ENCODE measurements at regions not wholly inside any gene's neighbourhood (a gene's known extent, or its start where the extent isn't known, plus 50 kb on each side); places are given as distances from the start of the nearest gene placed in this dataset. TPM values are rescaled to one million over a fixed set of nuclear protein-coding genes. Genes with fewer than 3 reads are reported as not detected.

DNA sequence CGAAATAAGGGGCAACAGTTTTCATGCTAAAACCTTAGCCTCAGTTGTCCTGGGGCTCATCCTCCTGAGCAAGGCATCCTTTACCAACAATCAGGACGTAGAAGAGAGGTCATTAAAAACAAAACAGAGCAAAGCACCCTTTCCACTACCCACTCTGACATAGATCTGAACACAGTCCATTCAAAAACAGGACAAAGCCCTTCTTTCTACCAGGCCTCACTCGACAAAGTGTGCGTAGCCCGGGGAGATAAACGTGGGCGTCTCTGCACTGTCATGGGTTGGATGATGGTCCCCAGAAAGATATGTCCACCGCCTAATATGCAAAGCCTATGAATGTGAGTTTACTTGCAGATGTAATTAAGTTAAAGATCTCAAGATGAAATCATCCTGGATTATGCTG, 60.6 kb upstream of the TAS2R1 start:
- no peaks in the 10 kb centered on the region for H3K4me1 ChIP-seq (ENCODE audit: insufficient read depth)
- no peak overlapping the region for H3K4me3 ChIP-seq
- no peaks in the 10 kb centered on the region for H3K27me3 ChIP-seq
- H3K4me2 ChIP-seq, result no peak overlapping the region
- 89% methylated on average over 8 of the region's 8 CpGs for WGBS (ENCODE audit: low lambda C conversion rate, missing lambda C conversion rate)
- no peaks in the 10 kb centered on the region for H4K20me1 ChIP-seq (ENCODE audit: insufficient read depth, poor library complexity, severe bottlenecking)
- no peak for DNase-seq (ENCODE audit: low spot score)
- H3K9me3 ChIP-seq (ENCODE audit: low read depth), result no peaks in the 10 kb centered on the region
- no peaks in the 10 kb centered on the region for H3K36me3 ChIP-seq (replicated peaks; ENCODE audit: insufficient read depth, low read depth)
- no peaks in the 10 kb centered on the region for H3K79me2 ChIP-seq
- H2AFZ ChIP-seq, result no peak overlapping the region
- TF ChIP-seq EZH2 (IDR thresholded peaks at IDR 0.05; ENCODE audit: borderline replicate concordance), result no peak
- no peak for TF ChIP-seq EZH2phosphoT487 (IDR thresholded peaks at IDR 0.05; ENCODE audit: low read depth, severe bottlenecking, unreplicated experiment)
- TF ChIP-seq, protein P1, sequence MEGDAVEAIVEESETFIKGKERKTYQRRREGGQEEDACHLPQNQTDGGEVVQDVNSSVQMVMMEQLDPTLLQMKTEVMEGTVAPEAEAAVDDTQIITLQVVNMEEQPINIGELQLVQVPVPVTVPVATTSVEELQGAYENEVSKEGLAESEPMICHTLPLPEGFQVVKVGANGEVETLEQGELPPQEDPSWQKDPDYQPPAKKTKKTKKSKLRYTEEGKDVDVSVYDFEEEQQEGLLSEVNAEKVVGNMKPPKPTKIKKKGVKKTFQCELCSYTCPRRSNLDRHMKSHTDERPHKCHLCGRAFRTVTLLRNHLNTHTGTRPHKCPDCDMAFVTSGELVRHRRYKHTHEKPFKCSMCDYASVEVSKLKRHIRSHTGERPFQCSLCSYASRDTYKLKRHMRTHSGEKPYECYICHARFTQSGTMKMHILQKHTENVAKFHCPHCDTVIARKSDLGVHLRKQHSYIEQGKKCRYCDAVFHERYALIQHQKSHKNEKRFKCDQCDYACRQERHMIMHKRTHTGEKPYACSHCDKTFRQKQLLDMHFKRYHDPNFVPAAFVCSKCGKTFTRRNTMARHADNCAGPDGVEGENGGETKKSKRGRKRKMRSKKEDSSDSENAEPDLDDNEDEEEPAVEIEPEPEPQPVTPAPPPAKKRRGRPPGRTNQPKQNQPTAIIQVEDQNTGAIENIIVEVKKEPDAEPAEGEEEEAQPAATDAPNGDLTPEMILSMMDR (IDR thresholded peaks at IDR 0.05; ENCODE audit: poor library complexity), result no peak
- H3K9me2 ChIP-seq (replicated peaks; ENCODE audit: insufficient read depth), result no peaks in the 10 kb centered on the region
- H3K27ac ChIP-seq, result no peak overlapping the region

DNA sequence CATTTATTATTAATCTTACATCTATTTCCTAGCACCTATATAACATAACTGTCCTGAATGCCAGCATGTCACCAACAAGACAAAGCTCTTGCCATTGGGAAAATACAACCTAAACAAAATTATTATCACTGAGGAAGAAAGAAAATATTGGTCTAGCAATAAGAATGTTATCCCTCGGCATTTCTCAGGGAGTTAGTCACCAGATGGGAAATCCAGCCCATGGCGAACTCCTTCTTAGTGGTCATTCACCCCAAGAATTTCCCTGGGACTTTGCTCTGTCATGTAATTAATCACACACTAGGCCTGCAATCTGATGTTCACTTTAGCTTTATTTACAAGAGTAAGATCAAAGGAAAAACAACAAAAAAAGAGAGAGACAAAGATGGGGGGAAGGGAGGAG, 56.1 kb upstream of the TAS2R1 start:
- Histone ChIP-seq H3K9me3 (ENCODE audit: low read depth) (no peaks in the 10 kb centered on the region), H3K4me1 (ENCODE audit: insufficient read depth) (no peaks in the 10 kb centered on the region), H3K79me2 (no peaks in the 10 kb centered on the region), H3K4me3 (no peak overlapping the region), H2AFZ (no peak overlapping the region), H3K27me3 (no peaks in the 10 kb centered on the region), H3K27ac (no peak overlapping the region), H4K20me1 (ENCODE audit: insufficient read depth, poor library complexity, severe bottlenecking) (no peaks in the 10 kb centered on the region), H3K9me2 (replicated peaks; ENCODE audit: insufficient read depth) (no peaks in the 10 kb centered on the region), H3K4me2 (no peak overlapping the region), H3K36me3 (replicated peaks; ENCODE audit: insufficient read depth, low read depth) (no peaks in the 10 kb centered on the region)
- WGBS (ENCODE audit: low lambda C conversion rate, missing lambda C conversion rate), result 63% methylated on average over 2 of the region's 2 CpGs
- peak; percentile 20 for DNase-seq (ENCODE audit: low spot score)
- TF ChIP-seq, protein P1 (IDR thresholded peaks at IDR 0.05; ENCODE audit: poor library complexity), result no peak
- no peak for TF ChIP-seq EZH2 (IDR thresholded peaks at IDR 0.05; ENCODE audit: borderline replicate concordance)
- TF ChIP-seq EZH2phosphoT487 (IDR thresholded peaks at IDR 0.05; ENCODE audit: low read depth, severe bottlenecking, unreplicated experiment), result no peak

DNA sequence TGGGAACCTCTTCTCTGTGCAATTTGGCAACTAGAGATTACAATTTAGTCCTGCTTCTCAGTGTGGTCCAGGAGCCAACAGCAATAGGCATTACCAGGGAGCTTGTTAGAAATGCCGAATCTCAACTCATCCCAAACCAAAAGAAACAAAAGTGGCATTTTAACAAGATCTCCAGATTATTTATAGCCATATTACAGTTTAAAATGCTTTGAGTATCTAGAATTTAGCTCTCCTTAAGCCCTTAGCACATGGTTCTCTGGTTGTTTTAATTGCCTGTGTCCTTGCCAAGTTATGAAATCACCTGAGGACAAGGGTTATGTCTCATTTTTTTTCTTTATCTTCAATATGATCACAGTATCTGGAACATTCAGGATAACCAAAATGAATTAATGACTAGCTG, 51.6 kb upstream of the TAS2R1 start:
- H2AFZ ChIP-seq, result no peak overlapping the region
- no peaks in the 10 kb centered on the region for H3K79me2 ChIP-seq
- H4K20me1 ChIP-seq (ENCODE audit: insufficient read depth, poor library complexity, severe bottlenecking), result no peaks in the 10 kb centered on the region
- H3K4me1 ChIP-seq (ENCODE audit: insufficient read depth), result no peaks in the 10 kb centered on the region
- no peaks in the 10 kb centered on the region for H3K27me3 ChIP-seq
- H3K9me2 ChIP-seq (replicated peaks; ENCODE audit: insufficient read depth), result no peaks in the 10 kb centered on the region
- H3K9me3 ChIP-seq (ENCODE audit: low read depth), result no peaks in the 10 kb centered on the region
- 88% methylated on average over 1 of the region's 1 CpG for WGBS (ENCODE audit: low lambda C conversion rate, missing lambda C conversion rate)
- TF ChIP-seq EZH2phosphoT487 (IDR thresholded peaks at IDR 0.05; ENCODE audit: low read depth, severe bottlenecking, unreplicated experiment) (no peak), EZH2 (IDR thresholded peaks at IDR 0.05; ENCODE audit: borderline replicate concordance) (no peak)
- TF ChIP-seq, protein P1 (IDR thresholded peaks at IDR 0.05; ENCODE audit: poor library complexity), result no peak
- no peak overlapping the region for H3K27ac ChIP-seq
- H3K4me3 ChIP-seq, result no peak overlapping the region
- DNase-seq (ENCODE audit: low spot score), result no peak
- H3K4me2 ChIP-seq, result no peak overlapping the region
- H3K36me3 ChIP-seq (replicated peaks; ENCODE audit: insufficient read depth, low read depth), result no peaks in the 10 kb centered on the region

Small RNA genes in the stretch of these regions (small RNA-seq; reads per million reads assigned to genes)
- gene AC034229.5, result not detected
- gene AC034229.6, result not detected
- not detected for gene AC091905.3
- gene AC091905.4, result not detected
- 0.12 reads per million for gene RNA5SP177

Measured in hepatocyte (in vitro differentiated cells).